B cell (primary cell): ENCODE measurements at regions not wholly inside any gene's neighbourhood (a gene's known extent, or its start where the extent isn't known, plus 50 kb on each side); places are given as distances from the start of the nearest gene placed in this dataset.

Experiments
- ATAC-seq: fragments of 200-7000 bp; cut with Tn5 transposase; one replicate; pipeline ENCODE4 v1.10.0; 2021; ENCODE audit warnings: low read depth, mild to moderate bottlenecking, moderate number of reproducible peaks, moderate library complexity
- CTCF ChIA-PET: fragments of 350-600 bp; sonication (Branson Sonifier 250); formaldehyde crosslinking; loops from one replicate; lab custom pipeline; 2021; ENCODE audit warnings: antibody characterized with exemption, inconsistent platforms; lab: Charles Lee
- POLR2A ChIA-PET: fragments of 350-600 bp; sonication (Branson Sonifier 250); formaldehyde crosslinking; loops from one replicate; lab custom pipeline; 2021; ENCODE audit warnings: antibody characterized with exemption; lab: Charles Lee
- DNase-seq: peaks from one replicate; pipeline ENCODE4 v3.0.0; 2013
- H2AFZ ChIP-seq: 2 replicates; pipeline ENCODE4 v1.6.1; 2012; ENCODE audit warnings: mild to moderate bottlenecking, low read depth, low read length; ENCODE audit not compliant: insufficient read depth, poor library complexity, severe bottlenecking
- H3K27ac ChIP-seq, 2 donors: 1 replicate in 1 of 2; 2 replicates in 1 of 2; pipeline ENCODE4 v1.5.1; 2012 to 2013; ENCODE audit warnings: low read length in 2 of 2, mild to moderate bottlenecking in 2 of 2, moderate library complexity in 1 of 2
- H3K27me3 ChIP-seq, 4 experiments: fragments of 200-600 bp in 1 of 4; sonication (generic) in 1 of 4; replicated peaks in 1 of 4; 1 replicate in 2 of 4; 2 replicates in 2 of 4; pipeline versions ENCODE4 v1.6.1 to v1.7.0; 2013 to 2016; ENCODE audit warnings: low read length in 3 of 4, mild to moderate bottlenecking in 2 of 4, mixed read lengths in 1 of 4, moderate library complexity in 1 of 4; ENCODE audit not compliant: insufficient read depth in 4 of 4, control insufficient read depth in 3 of 4; ENCODE audit errors: control extremely low read depth in 1 of 4
- H3K36me3 ChIP-seq, 2 experiments: replicated peaks in 1 of 2; 1 replicate in 1 of 2; 2 replicates in 1 of 2; pipeline versions ENCODE4 v1.6.1 to v1.7.1; 2013; ENCODE audit warnings: low read length in 1 of 2; ENCODE audit not compliant: insufficient read depth in 2 of 2, control insufficient read depth in 1 of 2; ENCODE audit errors: control extremely low read depth in 1 of 2, extremely low read depth in 1 of 2
- H3K4me1 ChIP-seq, 2 donors: fragments of 200-600 bp in 1 of 2; sonication (generic) in 1 of 2; 1 replicate in 1 of 2; 2 replicates in 1 of 2; pipeline versions ENCODE4 v1.5.1 to v1.6.1; 2013 to 2017; ENCODE audit warnings: low read length in 2 of 2; ENCODE audit not compliant: control insufficient read depth in 2 of 2, insufficient read depth in 2 of 2
- H3K4me2 ChIP-seq: replicated peaks from 2 replicates; pipeline ENCODE3; 2012; ENCODE audit warnings: mild to moderate bottlenecking, low read depth, low read length; ENCODE audit not compliant: poor library complexity, severe bottlenecking
- H3K4me3 ChIP-seq, 5 experiments: fragments of 200-600 bp in 1 of 5; sonication (generic) in 1 of 5; 1 replicate in 3 of 5; 2 replicates in 2 of 5; pipeline versions ENCODE4 v1.5.1 to v1.7.0; 2011 to 2016; ENCODE audit warnings: low read length in 4 of 5, mild to moderate bottlenecking in 4 of 5, low read depth in 2 of 5, control low read depth in 1 of 5, moderate library complexity in 1 of 5; ENCODE audit not compliant: insufficient read depth in 1 of 5; ENCODE audit errors: control extremely low read depth in 1 of 5, extremely low read depth in 1 of 5
- H3K79me2 ChIP-seq: fragments of 200-600 bp; sonication (generic); one replicate; pipeline ENCODE4 v1.6.0; 2016; ENCODE audit warnings: low read length; ENCODE audit not compliant: control insufficient read depth, insufficient read depth
- H3K9ac ChIP-seq: fragments of 200-600 bp; sonication (generic); 2 replicates; pipeline ENCODE4 v1.6.1; 2017; ENCODE audit warnings: mild to moderate bottlenecking, low read length, moderate library complexity
- H3K9me3 ChIP-seq, 3 donors: one replicate each; pipeline versions ENCODE4 v1.6.1 to v1.7.1; 2013; ENCODE audit warnings: low read length in 2 of 3; ENCODE audit not compliant: control insufficient read depth in 2 of 3, insufficient read depth in 1 of 3; ENCODE audit errors: control extremely low read depth in 1 of 3
- H4K20me1 ChIP-seq: 2 replicates; pipeline ENCODE4 v1.6.0; 2012; ENCODE audit warnings: mild to moderate bottlenecking, low read length; ENCODE audit not compliant: insufficient read depth, control insufficient read depth, poor library complexity, severe bottlenecking
- H3K27ac Mint-ChIP-seq: one replicate; pipeline ENCODE4 v1.8.0; 2021; ENCODE audit warnings: mixed read lengths
- H3K27me3 Mint-ChIP-seq: one replicate; pipeline ENCODE4 v1.8.0; 2021; ENCODE audit warnings: mixed read lengths
- H3K4me1 Mint-ChIP-seq: one replicate; pipeline ENCODE4 v1.8.0; 2021; ENCODE audit warnings: mixed read lengths
- H3K4me3 Mint-ChIP-seq: one replicate; pipeline ENCODE4 v1.8.0; 2021; ENCODE audit warnings: mixed read lengths
- H3K9me3 Mint-ChIP-seq: one replicate; pipeline ENCODE4 v1.8.0; 2022; ENCODE audit warnings: mixed read lengths; ENCODE audit not compliant: insufficient read depth
- EZH2 ChIP-seq: IDR thresholded peaks from 2 replicates; pipeline ENCODE4 v1.6.1; 2012; ENCODE audit warnings: borderline replicate concordance, low read depth, mild to moderate bottlenecking, moderate library complexity, low read length; ENCODE audit not compliant: insufficient read depth, poor library complexity, severe bottlenecking
- WGBS: methylation state at CpG from one replicate; pipeline ENCODE4 v1.1.5; 2013; ENCODE audit warnings: missing lambda C conversion rate; ENCODE audit not compliant: insufficient coverage; 5-methylcytosine and 5-hydroxymethylcytosine counted together
- intact Hi-C: fragments of 100-400 bp; cut with micrococcal nuclease; formaldehyde crosslinking; loops from one replicate; pipeline ENCODE4 v1.10.0; 2022
- TF ChIP-seq, protein P1 (sequence below): fragments of 200-600 bp; IDR thresholded peaks from one replicate; pipeline ENCODE4 v1.8.0; 2022; ENCODE audit warnings: antibody characterized with exemption, mild to moderate bottlenecking

DNA sequence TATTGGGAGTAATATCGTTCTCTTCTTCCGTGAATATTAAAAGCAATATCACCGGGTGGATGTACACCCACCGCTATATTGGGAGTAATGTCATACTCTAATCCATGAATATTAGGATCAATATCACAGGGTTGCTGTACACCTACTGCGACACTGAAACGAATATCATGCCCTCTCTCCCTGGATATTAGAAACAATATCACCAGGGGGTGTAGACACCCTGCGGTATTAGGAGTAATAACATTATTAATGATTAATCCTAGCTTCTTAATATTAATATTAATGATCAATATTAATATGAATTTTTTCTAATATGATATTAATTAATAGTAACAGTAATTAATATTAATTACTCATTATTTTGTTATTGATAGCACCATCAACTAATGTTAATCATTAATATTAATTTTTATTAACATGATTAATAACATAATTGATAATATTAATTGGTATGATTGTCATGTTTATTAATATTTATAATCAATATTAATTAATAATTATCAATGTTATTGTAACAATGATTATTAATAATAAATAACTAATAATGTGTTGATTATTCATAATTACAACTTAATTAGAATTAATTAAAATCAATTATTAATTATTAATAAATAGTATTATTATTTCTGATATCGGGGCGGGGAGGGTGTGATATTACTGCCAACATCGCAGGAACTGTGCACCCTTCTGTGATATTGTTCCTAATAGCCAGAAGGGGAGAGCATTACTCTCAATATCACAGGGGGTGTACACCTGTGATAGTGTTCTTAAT lies 121.3 kb upstream of the C1GALT1 start:
- Histone ChIP-seq H3K9me3 (no peaks in the 10 kb centered on the region), H3K79me2 (no peaks in the 10 kb centered on the region), H3K4me1 (no peaks in the 10 kb centered on the region), H3K36me3 (no peaks in the 10 kb centered on the region), H4K20me1 (no peaks in the 10 kb centered on the region), H3K9ac (no peak overlapping the region), H3K27ac (no peak overlapping the region), H3K4me2 (no peak overlapping the region), H3K4me3 (no peak overlapping the region), H3K27me3 (peaks cover 0 to 9% (median 2%) of the 10 kb centered on the region in 4 experiments), H2AFZ (no peak overlapping the region)
- Mint-ChIP-seq H3K4me3 (no peak overlapping the region), H3K4me1 (no peaks in the 10 kb centered on the region), H3K27ac (no peak overlapping the region), H3K27me3 (peaks cover 31% of the 10 kb centered on the region), H3K9me3 (no peaks in the 10 kb centered on the region)
- POLR2A ChIA-PET: no interaction called here
- DNase-seq: no peak
- intact Hi-C loops: no loop called here
- TF ChIP-seq, protein P1, sequence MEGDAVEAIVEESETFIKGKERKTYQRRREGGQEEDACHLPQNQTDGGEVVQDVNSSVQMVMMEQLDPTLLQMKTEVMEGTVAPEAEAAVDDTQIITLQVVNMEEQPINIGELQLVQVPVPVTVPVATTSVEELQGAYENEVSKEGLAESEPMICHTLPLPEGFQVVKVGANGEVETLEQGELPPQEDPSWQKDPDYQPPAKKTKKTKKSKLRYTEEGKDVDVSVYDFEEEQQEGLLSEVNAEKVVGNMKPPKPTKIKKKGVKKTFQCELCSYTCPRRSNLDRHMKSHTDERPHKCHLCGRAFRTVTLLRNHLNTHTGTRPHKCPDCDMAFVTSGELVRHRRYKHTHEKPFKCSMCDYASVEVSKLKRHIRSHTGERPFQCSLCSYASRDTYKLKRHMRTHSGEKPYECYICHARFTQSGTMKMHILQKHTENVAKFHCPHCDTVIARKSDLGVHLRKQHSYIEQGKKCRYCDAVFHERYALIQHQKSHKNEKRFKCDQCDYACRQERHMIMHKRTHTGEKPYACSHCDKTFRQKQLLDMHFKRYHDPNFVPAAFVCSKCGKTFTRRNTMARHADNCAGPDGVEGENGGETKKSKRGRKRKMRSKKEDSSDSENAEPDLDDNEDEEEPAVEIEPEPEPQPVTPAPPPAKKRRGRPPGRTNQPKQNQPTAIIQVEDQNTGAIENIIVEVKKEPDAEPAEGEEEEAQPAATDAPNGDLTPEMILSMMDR: no peak
- no peak for TF ChIP-seq EZH2
- no peak for ATAC-seq
- whole genome bisulfite sequencing: no CpG with 5 or more reads among the region's 10 CpGs
- CTCF ChIA-PET: no interaction called here

DNA sequence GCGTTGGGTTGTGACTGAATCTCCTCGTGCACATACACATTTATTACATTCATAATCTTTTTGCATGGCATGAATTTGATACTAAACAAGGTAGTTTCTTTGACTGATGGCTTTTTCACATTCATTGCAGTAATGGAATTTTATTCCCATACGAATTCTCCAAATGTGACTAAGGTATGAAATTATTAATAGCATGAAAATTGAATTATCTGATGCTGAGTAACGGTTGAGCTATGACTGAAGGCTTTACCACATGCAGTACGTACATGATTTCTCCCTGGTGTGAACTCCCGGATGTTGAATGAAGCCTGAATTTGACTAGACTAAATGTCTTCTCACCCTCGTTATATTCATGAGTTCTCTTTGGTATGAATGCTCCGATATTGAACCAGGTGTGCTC lies 104.4 kb upstream of the C1GALT1 start:
- Histone ChIP-seq H3K36me3 (no peaks in the 10 kb centered on the region), H3K79me2 (no peaks in the 10 kb centered on the region), H3K4me1 (no peaks in the 10 kb centered on the region), H3K27ac (no peak overlapping the region), H4K20me1 (no peaks in the 10 kb centered on the region), H3K9me3 (no peaks in the 10 kb centered on the region), H3K27me3 (peaks cover 0 to 4% (median 0%) of the 10 kb centered on the region in 4 experiments), H3K4me3 (no peak overlapping the region), H3K4me2 (no peak overlapping the region), H3K9ac (no peak overlapping the region), H2AFZ (no peak overlapping the region)
- Mint-ChIP-seq H3K9me3 (no peaks in the 10 kb centered on the region), H3K4me3 (no peak overlapping the region), H3K4me1 (no peaks in the 10 kb centered on the region), H3K27ac (no peak overlapping the region), H3K27me3 (peaks cover 11% of the 10 kb centered on the region)
- ChIA-PET CTCF (interaction anchor here (0.6 kb wide), 1 partner anchor 32 kb away, joined by 4 read pairs; no protein-coding TSS in a partner anchor), POLR2A (interaction anchor here (0.6 kb wide), 1 partner anchor 414 kb away, joined by 4 read pairs; no protein-coding TSS in a partner anchor)
- WGBS: 91% methylated on average over 5 of the region's 8 CpGs
- TF ChIP-seq, protein P1: no peak
- DNase-seq (no peak), ATAC-seq (no peak)
- intact Hi-C loops: no loop called here
